COLO668 (cell line): ENCODE measurements at regions not wholly inside any gene's neighbourhood (a gene's known extent, or its start where the extent isn't known, plus 50 kb on each side); places are given as distances from the start of the nearest gene placed in this dataset.

Experiments used
- DNase-seq: peaks from one replicate; lab custom pipeline; 2025; ENCODE audit not compliant: unreplicated experiment; lab: John Stamatoyannopoulos, UW

GRCh38 chr4:127102361-127102760 is 530.4 kb upstream of the INTU start:
- no peak for DNase-seq

GRCh38 chr4:127103681-127104115 is 529.1 kb upstream of the INTU start:
- DNase-seq: no peak

GRCh38 chr4:127113844-127114362 is 518.9 kb upstream of the INTU start:
- no peak for DNase-seq

- DNase-seq: no peak
These were observed 514.1 kb upstream of the INTU start for GRCh38 chr4:127118681-127119080.

GRCh38 chr4:127120441-127121090 is 512.2 kb upstream of the INTU start:
- DNase-seq: no peak

GRCh38 chr4:127124919-127125318 is 507.8 kb upstream of the INTU start:
- DNase-seq: no peak

- DNase-seq: no peak
These were observed 506.0 kb upstream of the INTU start for GRCh38 chr4:127126718-127127117.

- DNase-seq: no peak
These were observed 501.2 kb upstream of the INTU start for GRCh38 chr4:127131527-127131926.

GRCh38 chr4:127134490-127134889 is 498.3 kb upstream of the INTU start:
- DNase-seq: no peak

- DNase-seq: no peak
These were observed 494.2 kb upstream of the INTU start for GRCh38 chr4:127138586-127138985.

- no peak for DNase-seq
These were observed 492.9 kb upstream of the INTU start for GRCh38 chr4:127139788-127140286.

GRCh38 chr4:127140306-127140705 is 492.5 kb upstream of the INTU start:
- no peak for DNase-seq

GRCh38 chr4:127141856-127142255 is 490.9 kb upstream of the INTU start:
- no peak for DNase-seq

- DNase-seq: no peak
These were observed 489.1 kb upstream of the INTU start for GRCh38 chr4:127143460-127144195.

- no peak for DNase-seq
These were observed 487.7 kb upstream of the INTU start for GRCh38 chr4:127145006-127145540.

GRCh38 chr4:127148165-127148564 is 484.6 kb upstream of the INTU start:
- no peak for DNase-seq

- no peak for DNase-seq
These were observed 483.7 kb upstream of the INTU start for GRCh38 chr4:127149086-127149485.

- DNase-seq: no peak
These were observed 480.8 kb upstream of the INTU start for GRCh38 chr4:127151941-127152340.

- no peak for DNase-seq
These were observed 477.6 kb upstream of the INTU start for GRCh38 chr4:127155116-127155515.

- no peak for DNase-seq
These were observed 477.2 kb upstream of the INTU start for GRCh38 chr4:127155555-127155954.

GRCh38 chr4:127162741-127163140 is 470.0 kb upstream of the INTU start:
- DNase-seq: no peak

- no peak for DNase-seq
These were observed 466.8 kb upstream of the INTU start for GRCh38 chr4:127165971-127166370.
